Stimulated activated CD4-positive, alpha-beta T cell treated with anti-CD3 and anti-CD28 coated beads, Interleukin-2, amount 100 ng/mL, for 24 hours (primary cell): ENCODE measurements at regions not wholly inside any gene's neighbourhood (a gene's known extent, or its start where the extent isn't known, plus 50 kb on each side); places are given as distances from the start of the nearest gene placed in this dataset.

Experiments
- DNase-seq, 2 donors: peaks; one replicate each; pipeline ENCODE4 v3.0.0-alpha.2; 2020

- DNase-seq, result no peak
Observed at GRCh38 chr6:98653179-98653578, 181.2 kb upstream of the POU3F2 start.

- peak in 1 of 2 donors; percentile 11 for DNase-seq
Observed at GRCh38 chr6:98657764-98658163, 176.6 kb upstream of the POU3F2 start.

GRCh38 chr6:98669371-98669770 is 165.0 kb upstream of the POU3F2 start:
- no peak for DNase-seq

- no peak for DNase-seq
Observed at GRCh38 chr6:98670045-98670746, 164.2 kb upstream of the POU3F2 start.

- no peak for DNase-seq
Observed at GRCh38 chr6:98672681-98673475, 161.5 kb upstream of the POU3F2 start.

- no peak for DNase-seq
Observed at GRCh38 chr6:98678481-98678880, 155.9 kb upstream of the POU3F2 start.

GRCh38 chr6:98686008-98686601 is 148.3 kb upstream of the POU3F2 start:
- no peak for DNase-seq

- DNase-seq, result no peak
Observed at GRCh38 chr6:98687752-98688151, 146.6 kb upstream of the POU3F2 start.

GRCh38 chr6:98695091-98695801 is 139.1 kb upstream of the POU3F2 start:
- no peak for DNase-seq

GRCh38 chr6:98711380-98711779 is 123.0 kb upstream of the POU3F2 start:
- no peak for DNase-seq

- DNase-seq, result no peak
Observed at GRCh38 chr6:98716341-98716740, 118.0 kb upstream of the POU3F2 start.

GRCh38 chr6:98717322-98717877 is 117.0 kb upstream of the POU3F2 start:
- DNase-seq, result no peak

GRCh38 chr6:98717988-98718387 is 116.4 kb upstream of the POU3F2 start:
- no peak for DNase-seq

- no peak for DNase-seq
Observed at GRCh38 chr6:98724537-98724936, 109.8 kb upstream of the POU3F2 start.

GRCh38 chr6:98747273-98747672 is 87.1 kb upstream of the POU3F2 start:
- no peak for DNase-seq

GRCh38 chr6:98747960-98748359 is 86.4 kb upstream of the POU3F2 start:
- DNase-seq, result no peak

GRCh38 chr6:98759459-98759858 is 74.9 kb upstream of the POU3F2 start:
- DNase-seq, result no peak

- DNase-seq, result no peak
Observed at GRCh38 chr6:98764373-98764911, 69.9 kb upstream of the POU3F2 start.

GRCh38 chr6:98769546-98769945 is 64.8 kb upstream of the POU3F2 start:
- DNase-seq, result peak in 1 of 2 donors; percentile 18

- DNase-seq, result no peak
Observed at GRCh38 chr6:98775205-98775604, 59.2 kb upstream of the POU3F2 start.

- no peak for DNase-seq
Observed at GRCh38 chr6:98777762-98778161, 56.6 kb upstream of the POU3F2 start.

GRCh38 chr6:98779618-98780017 is 54.8 kb upstream of the POU3F2 start:
- no peak for DNase-seq

- DNase-seq, result no peak
Observed at GRCh38 chr6:98782772-98783171, 51.6 kb upstream of the POU3F2 start.
